ENCODE measurements at regions not wholly inside any gene's neighbourhood (a gene's known extent, or its start where the extent isn't known, plus 50 kb on each side); places are given as distances from the start of the nearest gene placed in this dataset.

- Histone ChIP-seq H3K36me3 (ENCODE audit: insufficient read depth) (no peaks in the 10 kb centered on the region), H3K9ac (no peak overlapping the region), H3K27me3 (ENCODE audit: insufficient read depth, low read depth) (no peaks in the 10 kb centered on the region), H3K27ac (no peak overlapping the region), H4K20me1 (ENCODE audit: insufficient read depth) (no peaks in the 10 kb centered on the region), H3K79me2 (ENCODE audit: insufficient read depth, low read depth) (no peaks in the 10 kb centered on the region), H3K4me2 (no peak overlapping the region), H2AFZ (ENCODE audit: low read depth) (no peak overlapping the region), H3K4me1 (ENCODE audit: low read depth, poor library complexity, severe bottlenecking) (no peaks in the 10 kb centered on the region), H3K4me3 (IDR thresholded peaks at IDR 0.05; ENCODE audit: insufficient read depth, low read depth, low read length) (no peak overlapping the region)
- TF ChIP-seq CTCF (conservative IDR thresholded peaks at IDR 0.05; ENCODE audit: low read depth, low read length) = no peak
Observed at GRCh38 chr10:23613900-23614299, 175.0 kb downstream of the OTUD1 start.

GRCh38 chr10:23614483-23614882 is 175.6 kb downstream of the OTUD1 start:
- Histone ChIP-seq H3K36me3 (ENCODE audit: insufficient read depth) (no peaks in the 10 kb centered on the region), H2AFZ (ENCODE audit: low read depth) (no peak overlapping the region), H3K4me3 (IDR thresholded peaks at IDR 0.05; ENCODE audit: insufficient read depth, low read depth, low read length) (no peak overlapping the region), H3K9ac (no peak overlapping the region), H3K27me3 (ENCODE audit: insufficient read depth, low read depth) (no peaks in the 10 kb centered on the region), H3K4me2 (no peak overlapping the region), H4K20me1 (ENCODE audit: insufficient read depth) (no peaks in the 10 kb centered on the region), H3K4me1 (ENCODE audit: low read depth, poor library complexity, severe bottlenecking) (no peaks in the 10 kb centered on the region), H3K27ac (no peak overlapping the region), H3K79me2 (ENCODE audit: insufficient read depth, low read depth) (no peaks in the 10 kb centered on the region)
- no peak for TF ChIP-seq CTCF (conservative IDR thresholded peaks at IDR 0.05; ENCODE audit: low read depth, low read length)

- H3K4me1 ChIP-seq (ENCODE audit: low read depth, poor library complexity, severe bottlenecking) = no peaks in the 10 kb centered on the region
- TF ChIP-seq CTCF (conservative IDR thresholded peaks at IDR 0.05; ENCODE audit: low read depth, low read length) = no peak
- no peak overlapping the region for H2AFZ ChIP-seq (ENCODE audit: low read depth)
- no peaks in the 10 kb centered on the region for H3K27me3 ChIP-seq (ENCODE audit: insufficient read depth, low read depth)
- H4K20me1 ChIP-seq (ENCODE audit: insufficient read depth) = no peaks in the 10 kb centered on the region
- H3K79me2 ChIP-seq (ENCODE audit: insufficient read depth, low read depth) = no peaks in the 10 kb centered on the region
- no peak overlapping the region for H3K9ac ChIP-seq
- no peak overlapping the region for H3K27ac ChIP-seq
- no peak overlapping the region for H3K4me2 ChIP-seq
- H3K36me3 ChIP-seq (ENCODE audit: insufficient read depth) = no peaks in the 10 kb centered on the region
- no peak overlapping the region for H3K4me3 ChIP-seq (IDR thresholded peaks at IDR 0.05; ENCODE audit: insufficient read depth, low read depth, low read length)
Observed at GRCh38 chr10:23630376-23630775, 191.5 kb downstream of the OTUD1 start.

GRCh38 chr10:23630885-23631284 is 192.0 kb downstream of the OTUD1 start:
- H4K20me1 ChIP-seq (ENCODE audit: insufficient read depth) = no peaks in the 10 kb centered on the region
- H3K36me3 ChIP-seq (ENCODE audit: insufficient read depth) = no peaks in the 10 kb centered on the region
- H3K4me1 ChIP-seq (ENCODE audit: low read depth, poor library complexity, severe bottlenecking) = no peaks in the 10 kb centered on the region
- no peaks in the 10 kb centered on the region for H3K79me2 ChIP-seq (ENCODE audit: insufficient read depth, low read depth)
- H3K4me3 ChIP-seq (IDR thresholded peaks at IDR 0.05; ENCODE audit: insufficient read depth, low read depth, low read length) = no peak overlapping the region
- H3K4me2 ChIP-seq = no peak overlapping the region
- H3K27me3 ChIP-seq (ENCODE audit: insufficient read depth, low read depth) = no peaks in the 10 kb centered on the region
- H3K27ac ChIP-seq = no peak overlapping the region
- no peak overlapping the region for H2AFZ ChIP-seq (ENCODE audit: low read depth)
- no peak overlapping the region for H3K9ac ChIP-seq
- TF ChIP-seq CTCF (conservative IDR thresholded peaks at IDR 0.05; ENCODE audit: low read depth, low read length) = no peak

Data from KMS-11 (cell line).